ENCODE measurements at regions not wholly inside any gene's neighbourhood (a gene's known extent, or its start where the extent isn't known, plus 50 kb on each side); places are given as distances from the start of the nearest gene placed in this dataset.
A peak's percentile ranks its signal among the peaks of the same experiment; 100 is the strongest.

DNA sequence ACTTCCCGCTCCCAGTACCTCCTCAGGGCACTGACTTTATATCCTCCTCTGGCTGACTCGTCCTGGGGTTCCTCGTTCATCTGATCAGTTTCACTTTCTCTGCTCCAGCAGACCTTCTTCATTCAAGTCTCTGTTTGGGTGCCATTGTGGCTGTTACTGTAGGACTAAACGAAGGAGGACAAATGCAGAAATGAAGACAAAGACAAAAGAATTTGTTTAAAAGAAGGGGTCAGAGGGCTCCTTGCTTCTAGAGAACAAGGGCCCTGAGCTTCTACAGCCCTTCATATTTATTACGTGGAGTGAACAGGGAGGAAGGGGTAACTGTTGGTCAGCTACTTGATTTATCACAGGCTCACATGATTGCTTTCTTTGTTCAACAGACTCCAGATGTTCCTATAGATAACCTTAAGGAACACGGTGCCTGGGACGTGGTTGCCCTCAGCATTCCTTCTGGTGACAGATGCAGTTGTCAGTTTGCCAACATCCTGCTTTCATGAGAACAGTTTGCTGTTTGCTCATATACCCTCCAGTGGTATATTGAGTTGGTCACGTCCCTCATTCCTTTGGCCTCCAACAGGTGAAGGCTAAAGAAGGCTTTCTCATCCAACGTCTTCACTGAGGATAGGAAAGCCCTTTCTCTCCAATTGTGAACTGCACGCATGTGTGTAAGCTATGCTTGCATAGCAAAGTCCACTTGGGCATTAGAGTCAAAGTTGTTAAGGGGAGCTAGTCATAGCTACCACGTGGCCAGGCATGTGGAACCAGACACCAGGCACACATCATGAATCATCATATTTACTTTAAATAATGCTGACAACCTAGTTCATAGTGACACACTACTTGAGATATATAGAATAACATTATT lies 69.1 kb upstream of the BTN3A2 start:
- Mint-ChIP-seq H3K27me3 (peaks cover 0 to 19% (median 9%) of the 10 kb centered on the region in 3 donors), H3K9me3 (no peaks in the 10 kb centered on the region), H3K36me3 (peaks cover 0 to 3% of the 10 kb centered on the region in 2 donors), H3K27ac (peak overlapping the region in 1 of 6 donors; percentile 21), H3K4me3 (peak overlapping the region in 3 of 8 donors; percentile 6 to 46 (median 7)), H3K4me1 (peaks cover 4 to 7% (median 6%) of the 10 kb centered on the region in 3 donors)
- ATAC-seq (ENCODE audit: low read depth in 2 of 2) (no peak), DNase-seq (no peak)

DNA sequence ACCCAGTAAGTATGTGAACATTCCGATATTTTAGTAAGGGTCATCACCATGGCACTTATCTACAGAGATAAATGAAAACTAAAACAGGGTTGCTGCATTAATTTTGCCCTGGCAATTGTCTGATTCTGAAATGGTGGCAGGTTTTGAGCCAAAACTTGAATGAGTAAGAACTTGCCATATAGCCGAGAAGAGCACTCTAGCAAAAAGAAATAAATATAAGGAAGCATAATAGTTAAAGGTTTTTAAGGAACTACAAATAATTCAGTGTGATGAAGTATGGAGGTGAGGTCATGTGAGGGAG lies 68.5 kb upstream of the BTN3A2 start:
- Mint-ChIP-seq H3K27me3 (peaks cover 0 to 19% (median 9%) of the 10 kb centered on the region in 3 donors), H3K36me3 (peaks cover 0 to 3% of the 10 kb centered on the region in 2 donors), H3K9me3 (no peaks in the 10 kb centered on the region), H3K27ac (no peak overlapping the region), H3K4me3 (no peak overlapping the region), H3K4me1 (peaks cover 4 to 7% (median 6%) of the 10 kb centered on the region in 3 donors)
- ATAC-seq (ENCODE audit: low read depth in 2 of 2) (no peak), DNase-seq (no peak)

GRCh38 chr6:26296857-26297648 lies 67.9 kb upstream of the BTN3A2 start:
- Mint-ChIP-seq H3K4me1 (peaks cover 4 to 7% (median 6%) of the 10 kb centered on the region in 3 donors), H3K27ac (no peak overlapping the region), H3K27me3 (peaks cover 0 to 19% (median 9%) of the 10 kb centered on the region in 3 donors), H3K36me3 (peaks cover 0 to 3% of the 10 kb centered on the region in 2 donors), H3K4me3 (no peak overlapping the region), H3K9me3 (no peaks in the 10 kb centered on the region)
- no peak for ATAC-seq (ENCODE audit: low read depth in 2 of 2)
- no peak for DNase-seq

DNA sequence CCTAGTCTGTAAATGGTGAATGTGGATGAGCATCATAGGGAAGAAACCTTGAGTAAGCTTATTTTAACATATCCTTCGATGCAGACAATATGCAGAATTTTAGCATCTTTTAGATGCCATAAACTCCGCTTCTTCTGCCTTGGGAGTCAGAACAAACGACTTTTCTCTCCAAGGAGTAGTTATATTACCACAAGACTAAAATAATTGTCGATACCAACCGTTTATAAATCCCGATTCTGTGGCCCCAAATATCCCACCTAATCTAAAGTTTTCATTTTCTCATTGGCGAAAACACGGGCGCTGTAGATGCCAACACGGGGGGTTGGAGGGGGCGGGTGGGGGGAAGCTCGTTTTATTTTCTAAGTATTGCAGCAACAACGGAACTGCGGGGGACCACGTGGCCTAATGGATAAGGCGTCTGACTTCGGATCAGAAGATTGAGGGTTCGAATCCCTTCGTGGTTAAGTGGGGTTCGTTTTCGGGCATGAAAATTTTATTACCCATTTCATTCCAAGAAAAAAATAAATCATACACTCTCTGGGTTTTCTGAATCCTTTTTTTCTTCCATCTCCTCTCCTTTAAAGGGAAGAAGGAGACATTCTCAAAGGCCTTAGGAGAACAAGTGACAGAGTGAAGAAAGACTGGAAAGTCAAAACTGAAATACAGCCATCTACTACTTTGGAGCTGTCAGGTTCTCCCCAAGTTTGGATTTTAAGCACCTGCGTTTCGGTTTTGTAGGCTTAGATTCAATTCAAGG lies 65.5 kb upstream of the BTN3A2 start:
- H3K9me3 Mint-ChIP-seq = no peaks in the 10 kb centered on the region
- DNase-seq (no peak), ATAC-seq (ENCODE audit: low read depth in 2 of 2) (no peak)
- peaks cover under 1 to 3% of the 10 kb centered on the region in 2 donors for H3K36me3 Mint-ChIP-seq
- peak overlapping the region in 1 of 6 donors; percentile 58 for H3K27ac Mint-ChIP-seq
- H3K4me1 Mint-ChIP-seq = peaks cover 4 to 8% (median 7%) of the 10 kb centered on the region in 3 donors
- H3K4me3 Mint-ChIP-seq = peak overlapping the region in 1 of 8 donors; percentile 21
- peaks cover 0 to 19% (median 9%) of the 10 kb centered on the region in 3 donors for H3K27me3 Mint-ChIP-seq

- no peak overlapping the region for H3K27ac Mint-ChIP-seq
- H3K4me3 Mint-ChIP-seq = no peak overlapping the region
- no peaks in the 10 kb centered on the region for H3K9me3 Mint-ChIP-seq
- peaks cover 0 to 19% (median 9%) of the 10 kb centered on the region in 3 donors for H3K27me3 Mint-ChIP-seq
- DNase-seq = no peak
- H3K36me3 Mint-ChIP-seq = peaks cover 3 to 5% of the 10 kb centered on the region in 2 donors
- no peak for ATAC-seq (ENCODE audit: low read depth in 2 of 2)
- peaks cover 9 to 13% (median 12%) of the 10 kb centered on the region in 3 donors for H3K4me1 Mint-ChIP-seq
Observed at GRCh38 chr6:26300043-26300331, 65.0 kb upstream of the BTN3A2 start.

- DNase-seq = no peak
- no peak for ATAC-seq (ENCODE audit: low read depth in 2 of 2)
- Mint-ChIP-seq H3K36me3 (peaks cover 3 to 9% of the 10 kb centered on the region in 2 donors), H3K4me1 (peaks cover 11 to 13% (median 12%) of the 10 kb centered on the region in 3 donors), H3K27ac (no peak overlapping the region), H3K9me3 (peaks cover 0 to 1% (median 0%) of the 10 kb centered on the region in 7 donors), H3K27me3 (peaks cover 0 to 18% (median 9%) of the 10 kb centered on the region in 3 donors), H3K4me3 (no peak overlapping the region)
Observed at GRCh38 chr6:26300359-26300758, 64.6 kb upstream of the BTN3A2 start.

- DNase-seq (no peak), ATAC-seq (ENCODE audit: low read depth in 2 of 2) (no peak)
- H3K27me3 Mint-ChIP-seq = peaks cover 0 to 13% (median 5%) of the 10 kb centered on the region in 3 donors
- no peak overlapping the region for H3K27ac Mint-ChIP-seq
- H3K9me3 Mint-ChIP-seq = peaks cover 0 to 4% (median 0%) of the 10 kb centered on the region in 7 donors
- peaks cover 11 to 13% (median 11%) of the 10 kb centered on the region in 3 donors for H3K4me1 Mint-ChIP-seq
- H3K36me3 Mint-ChIP-seq = peaks cover 3 to 11% of the 10 kb centered on the region in 2 donors
- no peak overlapping the region for H3K4me3 Mint-ChIP-seq
Observed at GRCh38 chr6:26300828-26301227, 64.2 kb upstream of the BTN3A2 start.

DNA sequence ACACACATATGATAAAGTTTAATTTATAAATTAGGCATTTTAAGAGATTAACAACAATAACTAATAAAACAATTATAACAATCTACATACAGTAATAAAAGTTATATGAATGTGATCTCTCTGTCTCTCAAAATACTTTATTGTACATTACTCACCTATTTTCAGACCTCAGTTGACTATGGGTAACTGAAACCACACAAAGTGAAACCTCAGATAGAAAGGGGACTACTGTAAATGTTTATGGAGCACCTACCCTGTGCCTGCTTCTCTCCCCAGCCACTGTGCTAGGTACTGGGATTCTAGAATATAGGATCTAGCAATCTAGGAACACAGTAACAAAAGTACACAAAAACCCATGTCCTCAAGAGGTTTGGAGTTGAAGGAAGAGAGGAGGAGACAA lies 63.4 kb upstream of the BTN3A2 start:
- DNase-seq (no peak), ATAC-seq (ENCODE audit: low read depth in 2 of 2) (no peak)
- no peak overlapping the region for H3K27ac Mint-ChIP-seq
- H3K36me3 Mint-ChIP-seq = peaks cover 3 to 11% of the 10 kb centered on the region in 2 donors
- H3K27me3 Mint-ChIP-seq = peaks cover 0 to 8% (median 2%) of the 10 kb centered on the region in 3 donors
- H3K9me3 Mint-ChIP-seq = peaks cover 0 to 4% (median 0%) of the 10 kb centered on the region in 7 donors
- H3K4me3 Mint-ChIP-seq = no peak overlapping the region
- peaks cover 11 to 13% (median 11%) of the 10 kb centered on the region in 3 donors for H3K4me1 Mint-ChIP-seq

GRCh38 chr6:26302941-26303559 lies 61.9 kb upstream of the BTN3A2 start:
- peaks cover 0 to 11% of the 10 kb centered on the region in 2 donors for H3K36me3 Mint-ChIP-seq
- peak overlapping the region in 5 of 8 donors; percentile 36 to 77 (median 52) for H3K4me3 Mint-ChIP-seq
- H3K4me1 Mint-ChIP-seq = peaks cover 11 to 13% (median 11%) of the 10 kb centered on the region in 3 donors
- H3K27ac Mint-ChIP-seq = peak overlapping the region in 2 of 6 donors; percentile 45 to 56
- H3K27me3 Mint-ChIP-seq = peaks cover 0 to under 1% (median 0%) of the 10 kb centered on the region in 3 donors
- DNase-seq (no peak), ATAC-seq (ENCODE audit: low read depth in 2 of 2) (no peak)
- peaks cover 0 to 4% (median 0%) of the 10 kb centered on the region in 7 donors for H3K9me3 Mint-ChIP-seq

GRCh38 chr6:26304213-26304796 lies 60.7 kb upstream of the BTN3A2 start:
- DNase-seq = no peak
- ATAC-seq (ENCODE audit: low read depth in 2 of 2) = no peak
- H3K27me3 Mint-ChIP-seq = no peaks in the 10 kb centered on the region
- peak overlapping the region; percentile 89 to 98 (median 96) for H3K4me3 Mint-ChIP-seq
- H3K9me3 Mint-ChIP-seq = peaks cover 0 to 4% (median 0%) of the 10 kb centered on the region in 7 donors
- H3K36me3 Mint-ChIP-seq = peaks cover 0 to 11% of the 10 kb centered on the region in 2 donors
- H3K27ac Mint-ChIP-seq = peak overlapping the region in 5 of 6 donors; percentile 91 to 98 (median 95)
- peaks cover 11 to 13% (median 11%) of the 10 kb centered on the region in 3 donors for H3K4me1 Mint-ChIP-seq

GRCh38 chr6:26304797-26305640 lies 60.0 kb upstream of the BTN3A2 start:
- ATAC-seq (ENCODE audit: low read depth in 2 of 2) (peak; percentile 86 to 87), DNase-seq (peak; percentile 64)
- H3K4me1 Mint-ChIP-seq = peaks cover 11 to 13% (median 11%) of the 10 kb centered on the region in 3 donors
- peak overlapping the region; percentile 91 to 98 (median 94) for H3K27ac Mint-ChIP-seq
- no peaks in the 10 kb centered on the region for H3K27me3 Mint-ChIP-seq
- H3K4me3 Mint-ChIP-seq = peak overlapping the region; percentile 89 to 98 (median 96)
- peaks cover 0 to 11% of the 10 kb centered on the region in 2 donors for H3K36me3 Mint-ChIP-seq
- H3K9me3 Mint-ChIP-seq = peaks cover 0 to 4% (median 0%) of the 10 kb centered on the region in 7 donors

GRCh38 chr6:26305641-26305969 lies 59.4 kb upstream of the BTN3A2 start:
- Mint-ChIP-seq H3K27me3 (no peaks in the 10 kb centered on the region), H3K9me3 (peaks cover 0 to 4% (median 0%) of the 10 kb centered on the region in 7 donors), H3K36me3 (peaks cover 0 to 11% of the 10 kb centered on the region in 2 donors), H3K4me1 (peaks cover 11 to 17% (median 13%) of the 10 kb centered on the region in 3 donors), H3K27ac (peak overlapping the region; percentile 91 to 98 (median 94)), H3K4me3 (peak overlapping the region; percentile 89 to 98 (median 96))
- ATAC-seq (ENCODE audit: low read depth in 2 of 2) (no peak), DNase-seq (no peak)
